Neural progenitor cell (in vitro differentiated cells): ENCODE measurements at regions not wholly inside any gene's neighbourhood (a gene's known extent, or its start where the extent isn't known, plus 50 kb on each side); places are given as distances from the start of the nearest gene placed in this dataset.
"Not testable (repeated sequence)": the region's sequence is repeated elsewhere in the genome, so short reads cannot be mapped to it uniquely, and the experiment has no call there.

ENCODE experiments used
- DNase-seq: peaks from one replicate; pipeline ENCODE4 v3.0.0-alpha.2; 2016; ENCODE audit warnings: low spot score
- H2AFZ ChIP-seq: fragments of 200-600 bp; sonication (generic); replicated peaks from 2 replicates; pipeline ENCODE4 v1.6.1; 2016; ENCODE audit warnings: antibody characterized with exemption
- H3F3A ChIP-seq: fragments of 200-600 bp; sonication (generic); 2 replicates; pipeline ENCODE4 v1.6.1; 2016; ENCODE audit warnings: antibody characterized with exemption, low read depth
- H3K27ac ChIP-seq: fragments of 200-600 bp; sonication (generic); 2 replicates; pipeline ENCODE4 v1.5.1; 2016; ENCODE audit warnings: mild to moderate bottlenecking
- H3K27me3 ChIP-seq: fragments of 200-600 bp; sonication (generic); 2 replicates; pipeline ENCODE4 v1.6.1; 2016; ENCODE audit warnings: mild to moderate bottlenecking, moderate library complexity
- H3K36me3 ChIP-seq: fragments of 200-600 bp; sonication (generic); 2 replicates; pipeline ENCODE4 v1.5.1; 2016
- H3K4me1 ChIP-seq: fragments of 200-600 bp; sonication (generic); 2 replicates; pipeline ENCODE4 v1.6.1; 2016; ENCODE audit warnings: mixed run types
- H3K4me2 ChIP-seq: fragments of 200-600 bp; sonication (generic); 2 replicates; pipeline ENCODE4 v1.6.1; 2016
- H3K4me3 ChIP-seq: fragments of 200-600 bp; sonication (generic); 2 replicates; pipeline ENCODE4 v1.5.1; 2016
- H3K79me2 ChIP-seq: fragments of 200-600 bp; sonication (generic); 2 replicates; pipeline ENCODE4 v1.6.1; 2016; ENCODE audit warnings: low read depth
- H3K9ac ChIP-seq: fragments of 200-600 bp; sonication (generic); 2 replicates; pipeline ENCODE4 v1.6.1; 2016
- H3K9me3 ChIP-seq: fragments of 200-600 bp; sonication (generic); 2 replicates; pipeline ENCODE4 v1.5.1; 2016; ENCODE audit warnings: low read depth
- H4K20me1 ChIP-seq: fragments of 200-600 bp; sonication (generic); 2 replicates; pipeline ENCODE4 v1.6.1; 2016; ENCODE audit warnings: low read depth
- H3K27ac Mint-ChIP-seq: 3 replicates; pipeline ENCODE4 v1.8.0; 2021; ENCODE audit warnings: mixed read lengths
- H3K27me3 Mint-ChIP-seq: 2 replicates; pipeline ENCODE4 v1.8.0; 2022; ENCODE audit warnings: low read depth, mild to moderate bottlenecking, inconsistent platforms, moderate library complexity, mixed read lengths; ENCODE audit not compliant: insufficient read depth
- H3K36me3 Mint-ChIP-seq: 3 replicates; pipeline ENCODE4 v1.8.0; 2021; ENCODE audit warnings: mixed read lengths
- H3K4me1 Mint-ChIP-seq: 3 replicates; pipeline ENCODE4 v1.8.0; 2021; ENCODE audit warnings: mixed read lengths
- H3K4me3 Mint-ChIP-seq: 3 replicates; pipeline ENCODE4 v1.8.0; 2021; ENCODE audit warnings: mild to moderate bottlenecking, moderate library complexity, mixed read lengths
- H3K9me3 Mint-ChIP-seq: 3 replicates; pipeline ENCODE4 v1.8.0; 2020; ENCODE audit warnings: mixed read lengths
- CTCF ChIP-seq: fragments of 200-600 bp; sonication (generic); IDR thresholded peaks from 2 replicates; pipeline ENCODE4 v1.5.1; 2017; ENCODE audit warnings: antibody characterized with exemption, mild to moderate bottlenecking
- EZH2 ChIP-seq: fragments of 200-600 bp; sonication (generic); IDR thresholded peaks from 2 replicates; pipeline ENCODE4 v1.6.1; 2017; ENCODE audit warnings: antibody characterized with exemption, mild to moderate bottlenecking, moderate library complexity
- EZH2phosphoT487 ChIP-seq: fragments of 200-600 bp; sonication (generic); IDR thresholded peaks from 2 replicates; pipeline ENCODE4 v1.6.1; 2017; ENCODE audit warnings: antibody characterized with exemption

GRCh38 chr15:20345401-20345958 is 196.1 kb downstream of the GOLGA6L6 start:
- H3K27me3 Mint-ChIP-seq, result peaks cover 3% of the 10 kb centered on the region
- Histone ChIP-seq H3K9me3 (peaks cover 51% of the 10 kb centered on the region), H3K4me3 (no peak overlapping the region), H4K20me1 (no peaks in the 10 kb centered on the region), H3F3A (no peaks in the 10 kb centered on the region), H3K79me2 (no peaks in the 10 kb centered on the region), H3K4me1 (no peaks in the 10 kb centered on the region), H3K27me3 (no peaks in the 10 kb centered on the region), H3K4me2 (no peak overlapping the region), H3K9ac (no peak overlapping the region), H2AFZ (no peak overlapping the region), H3K36me3 (no peaks in the 10 kb centered on the region), H3K27ac (no peak overlapping the region)
- no peaks in the 10 kb centered on the region for H3K9me3 Mint-ChIP-seq
- H3K4me1 Mint-ChIP-seq, result no peaks in the 10 kb centered on the region
- no peaks in the 10 kb centered on the region for H3K36me3 Mint-ChIP-seq
- no peak overlapping the region for H3K4me3 Mint-ChIP-seq
- DNase-seq, result no peak
- TF ChIP-seq CTCF, result no peak
- TF ChIP-seq EZH2phosphoT487, result no peak
- TF ChIP-seq EZH2, result no peak
- no peak overlapping the region for H3K27ac Mint-ChIP-seq

GRCh38 chr15:20344601-20345400 is 196.8 kb downstream of the GOLGA6L6 start:
- no peaks in the 10 kb centered on the region for H3K9me3 Mint-ChIP-seq
- TF ChIP-seq CTCF (no peak), EZH2phosphoT487 (no peak), EZH2 (no peak)
- Histone ChIP-seq H3K27ac (no peak overlapping the region), H3K9me3 (peaks cover 45% of the 10 kb centered on the region), H3K36me3 (no peaks in the 10 kb centered on the region), H4K20me1 (no peaks in the 10 kb centered on the region), H3K4me2 (no peak overlapping the region), H3K4me3 (no peak overlapping the region), H3K9ac (no peak overlapping the region), H3K27me3 (no peaks in the 10 kb centered on the region), H3F3A (no peaks in the 10 kb centered on the region), H2AFZ (no peak overlapping the region), H3K4me1 (no peaks in the 10 kb centered on the region), H3K79me2 (no peaks in the 10 kb centered on the region)
- no peaks in the 10 kb centered on the region for H3K4me1 Mint-ChIP-seq
- H3K4me3 Mint-ChIP-seq, result no peak overlapping the region
- H3K27ac Mint-ChIP-seq, result no peak overlapping the region
- H3K27me3 Mint-ChIP-seq, result no peaks in the 10 kb centered on the region
- no peaks in the 10 kb centered on the region for H3K36me3 Mint-ChIP-seq
- no peak for DNase-seq

- peaks cover 38% of the 10 kb centered on the region for H3K9me3 ChIP-seq
- H3K79me2 ChIP-seq, H3K4me1 ChIP-seq, H3K4me3 Mint-ChIP-seq, H3K27ac Mint-ChIP-seq, H3K27me3 ChIP-seq, H3K4me1 Mint-ChIP-seq, DNase-seq, H3K4me3 ChIP-seq, H2AFZ ChIP-seq, H3K36me3 ChIP-seq, H3K4me2 ChIP-seq, H3K9ac ChIP-seq, H3K27me3 Mint-ChIP-seq, H3K27ac ChIP-seq, H3F3A ChIP-seq, H3K9me3 Mint-ChIP-seq, H4K20me1 ChIP-seq, H3K36me3 Mint-ChIP-seq: not testable (repeated sequence)
Measured at GRCh38 chr15:20343395-20344211, 198.0 kb downstream of the GOLGA6L6 start.

- H3K36me3 Mint-ChIP-seq, H3K4me3 Mint-ChIP-seq, H4K20me1 ChIP-seq, H3K79me2 ChIP-seq, H3K27me3 Mint-ChIP-seq, H3K4me3 ChIP-seq, H2AFZ ChIP-seq, H3K27ac ChIP-seq, H3F3A ChIP-seq, H3K36me3 ChIP-seq, H3K4me2 ChIP-seq, H3K27ac Mint-ChIP-seq, H3K9ac ChIP-seq, H3K9me3 Mint-ChIP-seq, DNase-seq, H3K4me1 Mint-ChIP-seq, H3K4me1 ChIP-seq, H3K27me3 ChIP-seq: not testable (repeated sequence)
- H3K9me3 ChIP-seq, result peaks cover 32% of the 10 kb centered on the region
Measured at GRCh38 chr15:20342601-20343394, 198.8 kb downstream of the GOLGA6L6 start.
